ENCODE measurements at regions not wholly inside any gene's neighbourhood (a gene's known extent, or its start where the extent isn't known, plus 50 kb on each side); places are given as distances from the start of the nearest gene placed in this dataset.
"Not testable (repeated sequence)": the region's sequence is repeated elsewhere in the genome, so short reads cannot be mapped to it uniquely, and the experiment has no call there.

GRCh38 chr12:131230340-131231031 is 276.8 kb downstream of the ADGRD1 start:
- no peak overlapping the region for H3K27ac ChIP-seq (replicated peaks)
- DNase-seq (ENCODE audit: low read depth in 1 of 2, low spot score in 1 of 2) = no peak
- no peak overlapping the region for H3K4me3 ChIP-seq (replicated peaks; ENCODE audit: insufficient read depth, low read length)
- peaks cover 11% of the 10 kb centered on the region for H3K27me3 ChIP-seq (ENCODE audit: insufficient read depth, poor library complexity, severe bottlenecking)
- no peak for TF ChIP-seq CTCF (IDR thresholded peaks at IDR 0.05; ENCODE audit: insufficient read depth, low read length)
- no peak for TF ChIP-seq SPI1 (IDR thresholded peaks at IDR 0.05; ENCODE audit: borderline replicate concordance, low read depth)
- no peak for TF ChIP-seq POLR2AphosphoS5 (IDR thresholded peaks at IDR 0.05; ENCODE audit: low read depth)
- TF ChIP-seq GABPA (IDR thresholded peaks at IDR 0.05; ENCODE audit: low read depth) = no peak
- TF ChIP-seq REST (IDR thresholded peaks at IDR 0.05; ENCODE audit: insufficient replicate concordance, low read depth) = no peak

- no peak for TF ChIP-seq GABPA (IDR thresholded peaks at IDR 0.05; ENCODE audit: low read depth)
- no peak for TF ChIP-seq SPI1 (IDR thresholded peaks at IDR 0.05; ENCODE audit: borderline replicate concordance, low read depth)
- TF ChIP-seq CTCF (IDR thresholded peaks at IDR 0.05; ENCODE audit: insufficient read depth, low read length) = no peak
- TF ChIP-seq REST (IDR thresholded peaks at IDR 0.05; ENCODE audit: insufficient replicate concordance, low read depth) = no peak
- no peak for TF ChIP-seq POLR2AphosphoS5 (IDR thresholded peaks at IDR 0.05; ENCODE audit: low read depth)
- DNase-seq (ENCODE audit: low read depth in 1 of 2, low spot score in 1 of 2) = no peak
- H3K4me3 ChIP-seq (replicated peaks; ENCODE audit: insufficient read depth, low read length) = no peak overlapping the region
Observed at GRCh38 chr12:131231032-131231980, 277.6 kb downstream of the ADGRD1 start.

GRCh38 chr12:131232036-131232435 is 278.3 kb downstream of the ADGRD1 start:
- no peak for DNase-seq (ENCODE audit: low read depth in 1 of 2, low spot score in 1 of 2)
- H3K27me3 ChIP-seq (ENCODE audit: insufficient read depth, poor library complexity, severe bottlenecking) = peaks cover 11% of the 10 kb centered on the region
- no peak for TF ChIP-seq POLR2AphosphoS5 (IDR thresholded peaks at IDR 0.05; ENCODE audit: low read depth)
- TF ChIP-seq SPI1 (IDR thresholded peaks at IDR 0.05; ENCODE audit: borderline replicate concordance, low read depth) = no peak
- no peak for TF ChIP-seq CTCF (IDR thresholded peaks at IDR 0.05; ENCODE audit: insufficient read depth, low read length)
- TF ChIP-seq GABPA (IDR thresholded peaks at IDR 0.05; ENCODE audit: low read depth) = no peak
- H3K4me3 ChIP-seq (replicated peaks; ENCODE audit: insufficient read depth, low read length) = no peak overlapping the region
- H3K27ac ChIP-seq (replicated peaks) = no peak overlapping the region

More at GRCh38 chr12:131231032-131231980, 277.6 kb downstream of the ADGRD1 start:
- Histone ChIP-seq H3K27me3 (ENCODE audit: insufficient read depth, poor library complexity, severe bottlenecking) (peaks cover 11% of the 10 kb centered on the region), H3K27ac (replicated peaks) (no peak overlapping the region)

- H3K4me3 ChIP-seq (replicated peaks; ENCODE audit: insufficient read depth, low read length); H3K27ac ChIP-seq (replicated peaks); DNase-seq (ENCODE audit: low read depth in 1 of 2, low spot score in 1 of 2): not testable (repeated sequence)
- H3K27me3 ChIP-seq (ENCODE audit: insufficient read depth, poor library complexity, severe bottlenecking) = peaks cover 11% of the 10 kb centered on the region
Observed at GRCh38 chr12:131232872-131233271, 279.2 kb downstream of the ADGRD1 start.

GRCh38 chr12:131233850-131234789 is 280.4 kb downstream of the ADGRD1 start:
- not testable (repeated sequence) for DNase-seq (ENCODE audit: low read depth in 1 of 2, low spot score in 1 of 2); H3K27ac ChIP-seq (replicated peaks); H3K4me3 ChIP-seq (replicated peaks; ENCODE audit: insufficient read depth, low read length)
- peaks cover 11% of the 10 kb centered on the region for H3K27me3 ChIP-seq (ENCODE audit: insufficient read depth, poor library complexity, severe bottlenecking)

- not testable (repeated sequence) for H3K27me3 ChIP-seq (ENCODE audit: insufficient read depth, poor library complexity, severe bottlenecking); DNase-seq (ENCODE audit: low read depth in 1 of 2, low spot score in 1 of 2); H3K4me3 ChIP-seq (replicated peaks; ENCODE audit: insufficient read depth, low read length); H3K27ac ChIP-seq (replicated peaks)
Observed at GRCh38 chr12:131234841-131235271, 281.1 kb downstream of the ADGRD1 start.
